PC-9 (cell line): ENCODE measurements at regions not wholly inside any gene's neighbourhood (a gene's known extent, or its start where the extent isn't known, plus 50 kb on each side); places are given as distances from the start of the nearest gene placed in this dataset.

Source experiments
- BruUV-seq: library from RNA; stranded (reverse); fragments of 400-500 nt; replicated peaks from 2 replicates; lab custom pipeline; 2021; lab: Mats Ljungman, UMichigan
- CTCF ChIA-PET: fragments of 300-600 bp; sonication (Branson Sonifier 250); formaldehyde crosslinking; loops from one replicate; lab custom pipeline; 2022; ENCODE audit warnings: antibody characterized with exemption; lab: Charles Lee
- POLR2A ChIA-PET: fragments of 300-600 bp; sonication (Branson Sonifier 250); formaldehyde crosslinking; loops from one replicate; lab custom pipeline; 2022; ENCODE audit warnings: antibody characterized with exemption; ENCODE audit not compliant: unreplicated experiment; lab: Charles Lee
- DNase-seq, 2 experiments: peaks; one replicate each; pipeline versions ENCODE4 v3.0.0 to v3.0.0-alpha.2; 2015 to 2022; ENCODE audit warnings: mixed read lengths in 1 of 2
- H2AFZ ChIP-seq: fragments of 200-600 bp; sonication (generic); 2 replicates; pipeline ENCODE4 v1.8.1; 2017; ENCODE audit warnings: antibody characterized with exemption
- H3F3A ChIP-seq: fragments of 200-600 bp; sonication (generic); 2 replicates; pipeline ENCODE4 v1.8.1; 2017; ENCODE audit warnings: antibody characterized with exemption, mild to moderate bottlenecking, low read depth; ENCODE audit not compliant: insufficient read depth
- H3K27ac ChIP-seq: fragments of 200-600 bp; sonication (generic); 2 replicates; pipeline ENCODE4 v1.6.1; 2016; ENCODE audit warnings: mixed run types
- H3K27me3 ChIP-seq: fragments of 200-600 bp; sonication (generic); 2 replicates; pipeline ENCODE4 v1.6.1; 2016; ENCODE audit warnings: low read depth, mixed run types; ENCODE audit not compliant: insufficient read depth
- H3K36me3 ChIP-seq: fragments of 200-600 bp; sonication (generic); 2 replicates; pipeline ENCODE4 v1.6.1; 2016; ENCODE audit warnings: low read depth, mixed run types
- H3K4me1 ChIP-seq: fragments of 200-600 bp; sonication (generic); replicated peaks from 2 replicates; pipeline ENCODE4 v1.6.1; 2016; ENCODE audit warnings: mixed run types; ENCODE audit not compliant: insufficient read depth
- H3K4me2 ChIP-seq: fragments of 200-600 bp; sonication (generic); 2 replicates; pipeline ENCODE4 v1.6.1; 2017; ENCODE audit warnings: mixed run types
- H3K4me3 ChIP-seq: fragments of 200-600 bp; sonication (generic); 2 replicates; pipeline ENCODE4 v1.6.1; 2016; ENCODE audit warnings: mixed run types
- H3K79me2 ChIP-seq: fragments of 200-600 bp; sonication (generic); 2 replicates; pipeline ENCODE4 v1.6.1; 2017; ENCODE audit warnings: low read depth, mixed run types
- H3K9me2 ChIP-seq: fragments of 200-600 bp; sonication (generic); 2 replicates; pipeline ENCODE4 v1.8.1; 2017; ENCODE audit warnings: mild to moderate bottlenecking; ENCODE audit not compliant: insufficient read depth
- H3K9me3 ChIP-seq: fragments of 200-600 bp; sonication (generic); 2 replicates; pipeline ENCODE4 v1.8.1; 2016; ENCODE audit warnings: low read depth; ENCODE audit not compliant: insufficient read depth
- H4K20me1 ChIP-seq: fragments of 200-600 bp; sonication (generic); 2 replicates; pipeline ENCODE4 v1.8.1; 2017; ENCODE audit not compliant: insufficient read depth
- EZH2 ChIP-seq: fragments of 200-600 bp; sonication (generic); IDR thresholded peaks from 2 replicates; pipeline ENCODE4 v1.8.0; 2017; ENCODE audit warnings: antibody characterized with exemption, low read depth
- intact Hi-C: fragments of 100-400 bp; cut with micrococcal nuclease; formaldehyde crosslinking; loops from one replicate; pipeline ENCODE4 v1.10.0; 2022; ENCODE audit not compliant: unreplicated experiment
- TF ChIP-seq, protein P1 (sequence below): fragments of 200-600 bp; sonication (generic); conservative IDR thresholded peaks from 2 replicates; pipeline ENCODE4 v1.6.1; 2017; ENCODE audit warnings: mixed run types, antibody characterized with exemption, mild to moderate bottlenecking, moderate library complexity

- intact Hi-C loops: no loop called here
- ChIA-PET CTCF (no interaction called here), POLR2A (no interaction called here)
- Histone ChIP-seq H3K4me1 (no peaks in the 10 kb centered on the region), H3K36me3 (no peaks in the 10 kb centered on the region), H3K9me2 (peaks cover 3% of the 10 kb centered on the region; the same call in 1 of the 2 replicates), H2AFZ (peak overlapping the region; percentile 30; the same call in 1 of the 2 replicates), H3K79me2 (no peaks in the 10 kb centered on the region), H3K27ac (no peak overlapping the region), H3K9me3 (no peaks in the 10 kb centered on the region), H4K20me1 (no peaks in the 10 kb centered on the region), H3F3A (no peaks in the 10 kb centered on the region), H3K4me2 (no peak overlapping the region), H3K4me3 (no peak overlapping the region), H3K27me3 (no peaks in the 10 kb centered on the region)
- no peak for TF ChIP-seq EZH2
- TF ChIP-seq, protein P1, sequence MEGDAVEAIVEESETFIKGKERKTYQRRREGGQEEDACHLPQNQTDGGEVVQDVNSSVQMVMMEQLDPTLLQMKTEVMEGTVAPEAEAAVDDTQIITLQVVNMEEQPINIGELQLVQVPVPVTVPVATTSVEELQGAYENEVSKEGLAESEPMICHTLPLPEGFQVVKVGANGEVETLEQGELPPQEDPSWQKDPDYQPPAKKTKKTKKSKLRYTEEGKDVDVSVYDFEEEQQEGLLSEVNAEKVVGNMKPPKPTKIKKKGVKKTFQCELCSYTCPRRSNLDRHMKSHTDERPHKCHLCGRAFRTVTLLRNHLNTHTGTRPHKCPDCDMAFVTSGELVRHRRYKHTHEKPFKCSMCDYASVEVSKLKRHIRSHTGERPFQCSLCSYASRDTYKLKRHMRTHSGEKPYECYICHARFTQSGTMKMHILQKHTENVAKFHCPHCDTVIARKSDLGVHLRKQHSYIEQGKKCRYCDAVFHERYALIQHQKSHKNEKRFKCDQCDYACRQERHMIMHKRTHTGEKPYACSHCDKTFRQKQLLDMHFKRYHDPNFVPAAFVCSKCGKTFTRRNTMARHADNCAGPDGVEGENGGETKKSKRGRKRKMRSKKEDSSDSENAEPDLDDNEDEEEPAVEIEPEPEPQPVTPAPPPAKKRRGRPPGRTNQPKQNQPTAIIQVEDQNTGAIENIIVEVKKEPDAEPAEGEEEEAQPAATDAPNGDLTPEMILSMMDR: no peak
- BruUV-seq: no TSS peak
- DNase-seq: no peak
Measured at GRCh38 chr1:98222706-98223105, 301.9 kb upstream of the DPYD start.

- H3K79me2 ChIP-seq: no peaks in the 10 kb centered on the region
- H3K4me3 ChIP-seq: no peak overlapping the region
- no peak overlapping the region for H2AFZ ChIP-seq
- DNase-seq: no peak
- H3K27me3 ChIP-seq: no peaks in the 10 kb centered on the region
- H3K4me2 ChIP-seq: no peak overlapping the region
- no peaks in the 10 kb centered on the region for H4K20me1 ChIP-seq
- POLR2A ChIA-PET: no interaction called here
- CTCF ChIA-PET: no interaction called here
- TF ChIP-seq, protein P1: no peak
- TF ChIP-seq EZH2: no peak
- no peaks in the 10 kb centered on the region for H3K4me1 ChIP-seq
- H3K36me3 ChIP-seq: no peaks in the 10 kb centered on the region
- BruUV-seq: no TSS peak
- intact Hi-C loops: no loop called here
- no peaks in the 10 kb centered on the region for H3K9me3 ChIP-seq
- no peak overlapping the region for H3K27ac ChIP-seq
- no peaks in the 10 kb centered on the region for H3F3A ChIP-seq
- H3K9me2 ChIP-seq: peaks cover 3% of the 10 kb centered on the region; the same call in 1 of the 2 replicates
Measured at GRCh38 chr1:98221923-98222322, 301.1 kb upstream of the DPYD start.

GRCh38 chr1:98217601-98218000, 296.8 kb upstream of the DPYD start:
- no peak for TF ChIP-seq EZH2
- TF ChIP-seq, protein P1: no peak
- no peaks in the 10 kb centered on the region for H4K20me1 ChIP-seq
- H3K9me3 ChIP-seq: no peaks in the 10 kb centered on the region
- DNase-seq: no peak
- H3K79me2 ChIP-seq: no peaks in the 10 kb centered on the region
- H3K4me1 ChIP-seq: no peaks in the 10 kb centered on the region
- no peaks in the 10 kb centered on the region for H3F3A ChIP-seq
- no peak overlapping the region for H2AFZ ChIP-seq
- no peak overlapping the region for H3K4me3 ChIP-seq
- no TSS peak for BruUV-seq
- H3K4me2 ChIP-seq: no peak overlapping the region
- no peak overlapping the region for H3K27ac ChIP-seq
- CTCF ChIA-PET: no interaction called here
- POLR2A ChIA-PET: no interaction called here
- intact Hi-C loops: loop anchor here (10.0 kb wide), 2 partner anchors 133 to 163 kb away; no protein-coding TSS in a partner anchor
- H3K36me3 ChIP-seq: no peaks in the 10 kb centered on the region
- no peaks in the 10 kb centered on the region for H3K27me3 ChIP-seq
- H3K9me2 ChIP-seq: peaks cover under 1% of the 10 kb centered on the region; the same call in 1 of the 2 replicates
